Neural crest cell (in vitro differentiated cells): ENCODE measurements at regions not wholly inside any gene's neighbourhood (a gene's known extent, or its start where the extent isn't known, plus 50 kb on each side); places are given as distances from the start of the nearest gene placed in this dataset.
A peak's percentile ranks its signal among the peaks of the same experiment; 100 is the strongest.

Experiments
- DNase-seq: peaks from one replicate; pipeline ENCODE4 v3.0.0; 2021; ENCODE audit warnings: low read depth, mixed read lengths, low spot score
- H3K27ac Mint-ChIP-seq: one replicate; pipeline ENCODE4 v1.8.0; 2021; ENCODE audit warnings: mild to moderate bottlenecking, mixed read lengths; ENCODE audit not compliant: unreplicated experiment
- H3K27me3 Mint-ChIP-seq: 2 replicates; pipeline ENCODE4 v1.8.0; 2021; ENCODE audit warnings: low read depth, mild to moderate bottlenecking, mixed read lengths
- H3K36me3 Mint-ChIP-seq: 2 replicates; pipeline ENCODE4 v1.8.0; 2021; ENCODE audit warnings: low read depth, mild to moderate bottlenecking, mixed read lengths
- H3K4me1 Mint-ChIP-seq: 2 replicates; pipeline ENCODE4 v1.8.0; 2021; ENCODE audit warnings: mixed read lengths
- H3K4me3 Mint-ChIP-seq: one replicate; pipeline ENCODE4 v1.8.0; 2021; ENCODE audit warnings: mild to moderate bottlenecking, mixed read lengths
- H3K9me3 Mint-ChIP-seq: 2 replicates; pipeline ENCODE4 v1.8.0; 2021; ENCODE audit warnings: mixed read lengths
- CTCF ChIP-seq: fragments of 200-600 bp; sonication (generic); conservative IDR thresholded peaks from 2 replicates; pipeline ENCODE4 v1.5.0; 2021; ENCODE audit warnings: antibody characterized with exemption, mild to moderate bottlenecking

GRCh38 chrX:104513162-104513561 lies 52.8 kb upstream of the IL1RAPL2 start:
- Mint-ChIP-seq H3K27me3 (peaks cover 6% of the 10 kb centered on the region), H3K4me3 (no peak overlapping the region)
- TF ChIP-seq CTCF, result no peak

DNA sequence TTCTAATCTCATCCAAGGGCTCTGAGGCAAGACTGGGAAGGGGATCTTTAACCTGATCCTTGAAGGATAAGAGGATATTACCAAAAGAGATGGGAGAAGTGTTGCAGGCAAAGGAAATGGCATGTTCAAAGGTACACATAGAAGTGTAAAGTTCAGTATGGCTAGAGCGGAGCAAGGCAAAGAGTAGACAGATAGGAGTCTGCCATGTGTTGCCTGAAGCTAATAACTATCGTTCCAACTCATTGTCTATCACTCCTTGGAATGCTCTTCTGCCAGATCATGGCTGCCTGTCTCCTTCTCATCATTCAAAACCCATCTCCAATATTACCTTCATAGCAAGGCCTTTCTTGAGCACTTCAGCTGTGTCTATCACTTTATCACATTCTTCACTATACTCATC lies 55.2 kb upstream of the IL1RAPL2 start:
- no peak for DNase-seq
- no peaks in the 10 kb centered on the region for H3K36me3 Mint-ChIP-seq
- peaks cover 3% of the 10 kb centered on the region for H3K9me3 Mint-ChIP-seq
- H3K4me3 Mint-ChIP-seq, result no peak overlapping the region
- H3K27ac Mint-ChIP-seq, result no peak overlapping the region
- H3K4me1 Mint-ChIP-seq, result no peaks in the 10 kb centered on the region
- peaks cover 6% of the 10 kb centered on the region for H3K27me3 Mint-ChIP-seq
- no peak for TF ChIP-seq CTCF

More at GRCh38 chrX:104513162-104513561, 52.8 kb upstream of the IL1RAPL2 start:
- Mint-ChIP-seq H3K27ac (no peak overlapping the region), H3K36me3 (no peaks in the 10 kb centered on the region), H3K9me3 (peaks cover 3% of the 10 kb centered on the region), H3K4me1 (no peaks in the 10 kb centered on the region)
- no peak for DNase-seq

DNA sequence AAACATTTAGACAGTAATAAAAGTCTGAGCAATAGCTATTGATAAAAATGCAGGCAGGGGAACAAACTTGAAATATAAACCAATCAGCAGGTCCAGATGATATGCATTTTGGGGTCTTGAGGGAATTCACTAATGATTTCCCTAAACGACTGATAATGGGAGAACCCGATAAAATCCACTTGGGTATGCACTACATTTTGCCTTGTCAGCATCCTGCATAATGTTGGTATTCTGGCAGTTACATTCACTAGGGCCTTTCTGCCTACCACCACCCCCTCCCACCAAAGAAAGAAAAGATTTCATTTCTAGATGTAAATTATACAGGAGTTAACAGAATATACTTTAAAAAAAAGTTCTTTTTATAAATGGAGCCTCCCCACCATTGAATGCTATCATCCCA lies 63.5 kb upstream of the IL1RAPL2 start:
- Mint-ChIP-seq H3K9me3 (peaks cover 2% of the 10 kb centered on the region), H3K36me3 (no peaks in the 10 kb centered on the region), H3K27me3 (no peaks in the 10 kb centered on the region), H3K4me1 (no peaks in the 10 kb centered on the region), H3K4me3 (no peak overlapping the region), H3K27ac (no peak overlapping the region)
- no peak for TF ChIP-seq CTCF
- no peak for DNase-seq

- Mint-ChIP-seq H3K9me3 (peaks cover 15% of the 10 kb centered on the region), H3K27ac (no peak overlapping the region), H3K4me1 (no peaks in the 10 kb centered on the region), H3K27me3 (peaks cover 3% of the 10 kb centered on the region), H3K36me3 (no peaks in the 10 kb centered on the region), H3K4me3 (no peak overlapping the region)
- TF ChIP-seq CTCF, result no peak
- no peak for DNase-seq
Observed at GRCh38 chrX:104488811-104489210, 77.2 kb upstream of the IL1RAPL2 start.

DNA sequence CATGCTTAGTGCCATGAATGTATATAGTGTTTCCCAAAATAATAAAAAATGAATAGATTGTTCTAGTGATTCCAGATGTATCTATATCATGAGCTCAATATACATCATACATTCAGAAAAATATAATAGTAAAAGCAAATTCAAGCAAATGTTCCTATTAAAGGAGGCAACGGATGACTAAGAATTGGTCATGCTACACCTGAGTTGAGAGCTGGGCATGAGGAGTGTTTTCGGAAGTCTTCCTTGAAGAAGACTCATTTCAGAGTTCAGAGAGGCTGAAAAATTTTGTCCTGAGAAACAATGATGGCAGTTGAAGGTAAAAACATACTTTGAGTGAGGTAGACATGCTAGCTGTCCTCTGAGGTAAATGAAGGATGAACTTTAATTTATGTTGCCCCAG lies 79.3 kb upstream of the IL1RAPL2 start:
- no peak overlapping the region for H3K4me3 Mint-ChIP-seq
- no peak for TF ChIP-seq CTCF
- no peak overlapping the region for H3K27ac Mint-ChIP-seq
- H3K9me3 Mint-ChIP-seq, result peaks cover 8% of the 10 kb centered on the region
- DNase-seq, result no peak
- peaks cover 3% of the 10 kb centered on the region for H3K27me3 Mint-ChIP-seq
- no peaks in the 10 kb centered on the region for H3K36me3 Mint-ChIP-seq
- no peaks in the 10 kb centered on the region for H3K4me1 Mint-ChIP-seq

- H3K27ac Mint-ChIP-seq, result no peak overlapping the region
- H3K4me3 Mint-ChIP-seq, result no peak overlapping the region
- H3K9me3 Mint-ChIP-seq, result peaks cover 6% of the 10 kb centered on the region
- no peaks in the 10 kb centered on the region for H3K4me1 Mint-ChIP-seq
- H3K27me3 Mint-ChIP-seq, result no peaks in the 10 kb centered on the region
- DNase-seq, result no peak
- no peaks in the 10 kb centered on the region for H3K36me3 Mint-ChIP-seq
- peak; percentile 46 for TF ChIP-seq CTCF
Observed at GRCh38 chrX:104482757-104483156, 83.2 kb upstream of the IL1RAPL2 start.
